ENCODE measurements at regions not wholly inside any gene's neighbourhood (a gene's known extent, or its start where the extent isn't known, plus 50 kb on each side); places are given as distances from the start of the nearest gene placed in this dataset.

- Histone ChIP-seq H3K36me3 (no peaks in the 10 kb centered on the region), H3K4me3 (no peak overlapping the region), H3K9me3 (no peaks in the 10 kb centered on the region), H3K27me3 (no peaks in the 10 kb centered on the region), H3K27ac (no peak overlapping the region), H3K4me1 (no peaks in the 10 kb centered on the region), H3K9ac (ENCODE audit: low read depth in 2 of 2, low read length in 2 of 2) (no peak overlapping the region)
- no peak for DNase-seq
- no peak for TF ChIP-seq CTCF (IDR thresholded peaks at IDR 0.05)
- intact Hi-C loops (cut with DNase I) = no loop called here
Measured at GRCh38 chr11:27928809-27929208, 179.1 kb downstream of the KIF18A start.

GRCh38 chr11:27926981-27927481 is 180.9 kb downstream of the KIF18A start:
- H3K27me3 ChIP-seq = no peaks in the 10 kb centered on the region
- H3K36me3 ChIP-seq = no peaks in the 10 kb centered on the region
- intact Hi-C loops (cut with DNase I) = no loop called here
- no peak for TF ChIP-seq CTCF (IDR thresholded peaks at IDR 0.05)
- DNase-seq = no peak
- H3K4me1 ChIP-seq = no peaks in the 10 kb centered on the region
- H3K9ac ChIP-seq (ENCODE audit: low read depth in 2 of 2, low read length in 2 of 2) = no peak overlapping the region
- no peak overlapping the region for H3K4me3 ChIP-seq
- no peak overlapping the region for H3K27ac ChIP-seq
- no peaks in the 10 kb centered on the region for H3K9me3 ChIP-seq

- Histone ChIP-seq H3K27me3 (no peaks in the 10 kb centered on the region), H3K4me3 (no peak overlapping the region), H3K9ac (ENCODE audit: low read depth in 2 of 2, low read length in 2 of 2) (no peak overlapping the region), H3K4me1 (no peaks in the 10 kb centered on the region), H3K27ac (no peak overlapping the region), H3K9me3 (no peaks in the 10 kb centered on the region), H3K36me3 (no peaks in the 10 kb centered on the region)
- no peak for DNase-seq
- TF ChIP-seq CTCF (IDR thresholded peaks at IDR 0.05) = no peak
- intact Hi-C loops (cut with DNase I) = no loop called here
Measured at GRCh38 chr11:27926486-27926885, 181.5 kb downstream of the KIF18A start.

GRCh38 chr11:27921472-27921871 is 186.5 kb downstream of the KIF18A start:
- H3K4me3 ChIP-seq = no peak overlapping the region
- TF ChIP-seq CTCF (IDR thresholded peaks at IDR 0.05) = no peak
- intact Hi-C loops (cut with DNase I) = no loop called here

GRCh38 chr11:27916541-27917100 is 191.3 kb downstream of the KIF18A start:
- H3K36me3 ChIP-seq = no peaks in the 10 kb centered on the region
- no peak overlapping the region for H3K9ac ChIP-seq (ENCODE audit: low read depth in 2 of 2, low read length in 2 of 2)
- no peaks in the 10 kb centered on the region for H3K27me3 ChIP-seq
- no peaks in the 10 kb centered on the region for H3K4me1 ChIP-seq
- intact Hi-C loops (cut with DNase I) = no loop called here
- no peak for TF ChIP-seq CTCF (IDR thresholded peaks at IDR 0.05)
- no peak overlapping the region for H3K27ac ChIP-seq
- H3K4me3 ChIP-seq = no peak overlapping the region
- DNase-seq = no peak
- H3K9me3 ChIP-seq = no peaks in the 10 kb centered on the region

More at GRCh38 chr11:27921472-27921871, 186.5 kb downstream of the KIF18A start:
- H3K9me3 ChIP-seq = no peaks in the 10 kb centered on the region
- H3K27ac ChIP-seq = no peak overlapping the region
- no peaks in the 10 kb centered on the region for H3K4me1 ChIP-seq
- H3K27me3 ChIP-seq = no peaks in the 10 kb centered on the region
- no peak for DNase-seq
- no peak overlapping the region for H3K9ac ChIP-seq (ENCODE audit: low read depth in 2 of 2, low read length in 2 of 2)
- no peaks in the 10 kb centered on the region for H3K36me3 ChIP-seq
